ENCODE measurements at regions not wholly inside any gene's neighbourhood (a gene's known extent, or its start where the extent isn't known, plus 50 kb on each side); places are given as distances from the start of the nearest gene placed in this dataset.

GRCh38 chr9:1267581-1267980 is 217.4 kb downstream of the DMRT2 start:
- H3K27me3 ChIP-seq: no peaks in the 10 kb centered on the region
- intact Hi-C loops (cut with DNase I; ENCODE audit: low total_unique reads): no loop called here
- TF ChIP-seq POLR2A (IDR thresholded peaks at IDR 0.05): no peak
- TF ChIP-seq CTCF (IDR thresholded peaks at IDR 0.05 in 4 of 5, conservative IDR thresholded peaks at IDR 0.05 in 1 of 5): no peak
- in situ Hi-C loops (cut with MboI; ENCODE audit: low sequenced_read_pairs in 4 of 4): no loop called here
- H3K36me3 ChIP-seq: no peaks in the 10 kb centered on the region
- DNase-seq: no peak
- ATAC-seq: no peak
- H3K4me3 ChIP-seq: no peak overlapping the region
- H3K9me3 ChIP-seq: no peaks in the 10 kb centered on the region
- no peak overlapping the region for H3K27ac ChIP-seq
- H3K4me1 ChIP-seq: no peaks in the 10 kb centered on the region

- Histone ChIP-seq H3K4me1 (no peaks in the 10 kb centered on the region), H3K36me3 (no peaks in the 10 kb centered on the region), H3K27me3 (no peaks in the 10 kb centered on the region), H3K9me3 (no peaks in the 10 kb centered on the region), H3K27ac (no peak overlapping the region), H3K4me3 (no peak overlapping the region)
- in situ Hi-C loops (cut with MboI; ENCODE audit: low sequenced_read_pairs in 4 of 4) (no loop called here), intact Hi-C loops (cut with DNase I; ENCODE audit: low total_unique reads) (no loop called here)
- ATAC-seq (no peak), DNase-seq (no peak)
- TF ChIP-seq CTCF (IDR thresholded peaks at IDR 0.05 in 4 of 5, conservative IDR thresholded peaks at IDR 0.05 in 1 of 5) (no peak), POLR2A (IDR thresholded peaks at IDR 0.05) (no peak)
Observed at GRCh38 chr9:1269533-1270315, 219.6 kb downstream of the DMRT2 start.

- H3K27ac ChIP-seq: no peak overlapping the region
- ATAC-seq: no peak
- no peaks in the 10 kb centered on the region for H3K36me3 ChIP-seq
- TF ChIP-seq POLR2A (IDR thresholded peaks at IDR 0.05): no peak
- no peak for TF ChIP-seq CTCF (IDR thresholded peaks at IDR 0.05 in 4 of 5, conservative IDR thresholded peaks at IDR 0.05 in 1 of 5)
- H3K4me3 ChIP-seq: no peak overlapping the region
- H3K9me3 ChIP-seq: no peaks in the 10 kb centered on the region
- intact Hi-C loops (cut with DNase I; ENCODE audit: low total_unique reads): no loop called here
- no peak for DNase-seq
- no peaks in the 10 kb centered on the region for H3K4me1 ChIP-seq
- no peaks in the 10 kb centered on the region for H3K27me3 ChIP-seq
- in situ Hi-C loops (cut with MboI; ENCODE audit: low sequenced_read_pairs in 4 of 4): no loop called here
Observed at GRCh38 chr9:1271367-1271766, 221.2 kb downstream of the DMRT2 start.

- Histone ChIP-seq H3K4me3 (no peak overlapping the region), H3K4me1 (no peaks in the 10 kb centered on the region), H3K9me3 (no peaks in the 10 kb centered on the region), H3K27me3 (no peaks in the 10 kb centered on the region), H3K27ac (no peak overlapping the region), H3K36me3 (no peaks in the 10 kb centered on the region)
- ATAC-seq (no peak), DNase-seq (no peak)
- intact Hi-C loops (cut with DNase I; ENCODE audit: low total_unique reads) (no loop called here), in situ Hi-C loops (cut with MboI; ENCODE audit: low sequenced_read_pairs in 4 of 4) (no loop called here)
- TF ChIP-seq POLR2A (IDR thresholded peaks at IDR 0.05) (no peak), CTCF (IDR thresholded peaks at IDR 0.05 in 4 of 5, conservative IDR thresholded peaks at IDR 0.05 in 1 of 5) (no peak)
Observed at GRCh38 chr9:1271786-1272185, 221.6 kb downstream of the DMRT2 start.

GRCh38 chr9:1272488-1272887 is 222.3 kb downstream of the DMRT2 start:
- H3K4me3 ChIP-seq: no peak overlapping the region
- intact Hi-C loops (cut with DNase I; ENCODE audit: low total_unique reads): no loop called here
- H3K9me3 ChIP-seq: no peaks in the 10 kb centered on the region
- no peaks in the 10 kb centered on the region for H3K4me1 ChIP-seq
- H3K27me3 ChIP-seq: no peaks in the 10 kb centered on the region
- no peak for ATAC-seq
- no peak overlapping the region for H3K27ac ChIP-seq
- in situ Hi-C loops (cut with MboI; ENCODE audit: low sequenced_read_pairs in 4 of 4): no loop called here
- H3K36me3 ChIP-seq: no peaks in the 10 kb centered on the region
- TF ChIP-seq POLR2A (IDR thresholded peaks at IDR 0.05): no peak
- no peak for TF ChIP-seq CTCF (IDR thresholded peaks at IDR 0.05 in 4 of 5, conservative IDR thresholded peaks at IDR 0.05 in 1 of 5)
- no peak for DNase-seq
